HG03060 (cell line): ENCODE measurements at regions not wholly inside any gene's neighbourhood (a gene's known extent, or its start where the extent isn't known, plus 50 kb on each side); places are given as distances from the start of the nearest gene placed in this dataset.

Source experiments
- ATAC-seq: cut with Tn5 transposase; IDR thresholded peaks from one replicate; pipeline ENCODE4 v1.9.1; 2021; ENCODE audit warnings: low read depth, moderate number of reproducible peaks; ENCODE audit not compliant: unreplicated experiment

- no peak for ATAC-seq
Observed at GRCh38 chr4:181559637-181560036, 683.6 kb upstream of the TENM3 start.

DNA sequence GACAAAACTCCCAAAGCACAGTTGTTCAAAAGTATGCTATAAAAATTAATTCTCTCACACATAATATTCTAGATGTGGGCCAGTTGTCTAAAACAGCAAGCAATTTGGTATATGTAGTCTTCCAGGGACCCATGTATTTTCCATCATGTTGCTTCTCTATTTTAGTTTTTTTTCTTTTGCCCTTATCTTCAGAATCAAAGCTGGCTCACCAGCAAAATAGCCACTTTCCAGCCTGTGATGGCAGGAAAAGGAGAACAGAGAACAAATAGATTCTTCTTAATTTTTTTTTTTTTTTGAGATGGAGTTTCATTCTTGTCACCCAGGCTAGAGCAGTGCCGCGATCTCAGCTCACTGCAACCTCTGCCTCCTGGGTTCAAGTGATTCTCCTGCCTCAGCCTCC is 680.8 kb upstream of the TENM3 start:
- no peak for ATAC-seq

GRCh38 chr4:181564625-181565024 is 678.6 kb upstream of the TENM3 start:
- no peak for ATAC-seq

DNA sequence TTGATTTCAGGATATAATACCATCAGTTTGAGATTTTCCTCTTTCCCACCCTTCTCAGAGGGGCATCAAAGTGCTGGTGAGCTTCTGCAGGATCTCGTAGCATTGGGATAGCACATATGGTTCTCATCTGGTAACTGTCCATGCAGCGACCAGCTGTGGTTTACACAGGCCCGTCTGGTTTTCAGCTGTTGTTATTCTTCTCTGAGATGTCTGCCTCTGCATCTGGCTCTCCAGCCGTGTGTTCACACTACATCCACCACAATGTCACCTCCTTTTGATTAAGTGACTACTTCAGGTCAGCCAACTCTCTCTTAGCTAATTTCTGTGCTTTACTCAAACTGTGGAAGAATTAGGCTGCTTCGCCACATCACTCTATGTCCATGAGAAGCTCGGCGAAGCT is 676.7 kb upstream of the TENM3 start:
- ATAC-seq = no peak

DNA sequence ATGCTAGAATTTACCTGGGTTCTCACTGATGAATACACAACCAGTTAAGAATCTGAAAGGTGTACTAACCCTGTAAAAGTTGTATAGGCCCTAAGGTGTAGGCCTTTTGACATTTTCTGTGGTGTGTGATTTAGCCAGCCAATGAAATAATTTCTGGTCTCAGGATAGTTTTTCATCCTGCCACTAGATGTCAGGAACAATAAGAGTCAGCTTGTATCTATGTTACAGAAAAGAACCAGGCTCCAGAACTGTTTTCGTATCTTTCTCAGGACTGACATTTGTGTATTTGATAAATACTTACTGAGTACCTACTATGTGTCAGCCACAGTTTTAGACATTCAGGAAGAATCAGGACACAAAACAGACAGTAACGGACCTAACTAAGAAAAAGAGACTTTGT is 673.6 kb upstream of the TENM3 start:
- peak; percentile 94 for ATAC-seq

DNA sequence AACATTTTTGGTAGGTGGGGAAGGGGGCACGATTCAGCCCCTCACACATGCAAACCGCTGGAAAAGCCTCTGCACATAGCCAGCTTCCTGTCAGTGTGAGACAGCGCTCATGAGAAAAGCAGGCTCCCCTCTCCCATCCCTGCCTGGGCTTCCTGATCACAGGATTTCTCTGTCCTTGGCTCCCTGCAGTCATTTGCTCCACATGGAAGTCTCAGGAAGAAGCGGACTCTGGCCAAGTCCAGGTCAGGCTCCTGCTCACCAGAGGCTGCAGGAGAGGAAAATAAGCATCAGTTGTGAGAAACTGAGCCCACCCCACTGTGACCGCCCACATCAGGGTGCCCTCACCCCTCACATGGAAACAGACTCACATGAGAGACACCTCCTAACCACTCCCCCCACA is 664.3 kb upstream of the TENM3 start:
- ATAC-seq = no peak

DNA sequence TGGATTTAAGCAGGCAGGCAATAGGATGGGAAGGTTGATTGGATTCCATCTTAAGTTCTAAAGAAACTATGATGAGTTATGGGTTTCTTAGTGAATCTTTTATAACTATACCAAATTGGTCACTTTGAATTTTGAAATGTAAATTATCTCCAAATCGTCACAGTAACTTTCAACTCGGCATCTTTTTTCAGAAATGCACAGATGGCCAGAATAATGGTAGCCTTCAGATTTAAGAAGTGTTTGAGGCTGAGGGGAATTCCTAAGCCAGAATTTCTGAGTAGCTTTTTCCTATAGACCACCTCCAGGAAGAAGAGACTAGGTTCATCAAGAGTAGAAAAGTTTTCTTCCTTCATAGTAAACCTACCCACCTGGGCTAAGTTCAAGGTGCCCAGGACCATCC is 663.7 kb upstream of the TENM3 start:
- no peak for ATAC-seq

GRCh38 chr4:181581983-181582382 is 661.2 kb upstream of the TENM3 start:
- no peak for ATAC-seq

GRCh38 chr4:181582595-181582994 is 660.6 kb upstream of the TENM3 start:
- ATAC-seq = no peak

DNA sequence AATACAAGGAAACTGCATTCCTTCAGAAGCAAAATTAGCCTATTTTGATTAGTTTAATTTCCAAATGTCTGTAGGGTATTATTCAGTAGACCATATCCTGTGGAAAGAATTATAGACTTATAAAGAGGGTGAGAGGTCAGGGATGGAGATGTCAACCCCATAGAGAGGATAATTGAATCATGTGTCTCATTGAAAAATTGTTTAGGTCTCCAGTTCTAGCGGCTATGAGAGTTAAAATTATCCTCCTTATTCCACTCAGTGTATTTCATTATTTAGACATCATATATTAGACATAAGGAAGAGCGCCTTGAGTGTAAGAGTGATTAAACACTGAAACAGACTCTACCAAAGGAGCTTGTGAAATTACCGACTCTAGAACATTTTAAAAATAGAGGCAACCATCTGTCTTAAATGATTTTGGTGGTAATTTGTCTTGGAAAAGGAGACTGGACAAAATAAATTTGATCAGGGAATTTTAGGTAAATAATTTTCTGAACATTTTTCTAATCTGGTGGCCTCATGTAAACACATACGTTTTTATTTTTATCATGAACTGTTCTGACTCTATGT is 654.4 kb upstream of the TENM3 start:
- ATAC-seq = no peak

DNA sequence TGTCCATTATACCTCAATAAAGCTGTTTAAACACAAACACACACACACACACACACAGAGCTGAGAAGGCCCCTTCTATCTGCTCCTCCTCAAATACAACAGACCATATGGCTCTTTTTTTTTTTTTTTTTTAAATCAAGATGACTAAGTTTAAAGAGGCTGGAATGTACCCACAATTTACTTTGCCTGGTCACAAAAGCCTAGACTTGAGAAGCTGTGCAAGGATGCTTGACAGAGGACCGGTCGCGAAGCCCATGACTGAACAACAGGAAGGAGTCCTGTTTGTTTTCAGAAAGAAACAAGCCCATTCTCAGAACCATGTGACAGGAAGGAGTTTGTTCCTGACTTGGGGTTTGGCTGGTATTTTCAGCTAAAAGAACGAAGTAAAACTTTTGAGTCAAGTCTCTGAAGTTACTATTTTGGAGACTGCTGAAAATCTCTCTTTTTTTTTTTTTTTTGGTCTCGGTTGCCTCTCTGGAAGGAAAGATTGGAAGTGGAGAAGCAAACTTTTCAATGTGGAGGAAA is 650.9 kb upstream of the TENM3 start:
- ATAC-seq = no peak

DNA sequence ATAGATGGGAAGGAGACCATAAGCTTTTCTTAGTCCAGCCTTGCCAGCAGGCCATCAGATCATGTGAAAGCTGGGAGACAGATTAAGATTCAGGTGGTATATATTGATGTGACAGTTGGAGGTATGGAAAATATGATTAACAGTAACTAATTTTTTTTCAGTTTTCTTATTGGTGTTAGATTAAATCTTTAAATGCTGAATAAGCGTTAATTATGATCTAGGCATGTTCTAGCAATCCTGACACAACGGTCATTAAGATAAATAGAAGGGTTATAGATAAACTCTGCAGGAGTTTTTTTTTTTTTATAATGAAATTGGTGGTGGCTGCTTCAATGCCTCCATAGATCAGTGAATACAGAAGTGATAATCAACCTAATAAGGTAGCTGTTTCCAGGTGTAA is 649.5 kb upstream of the TENM3 start:
- ATAC-seq = no peak

GRCh38 chr4:181594188-181594587 is 649.0 kb upstream of the TENM3 start:
- ATAC-seq = no peak

DNA sequence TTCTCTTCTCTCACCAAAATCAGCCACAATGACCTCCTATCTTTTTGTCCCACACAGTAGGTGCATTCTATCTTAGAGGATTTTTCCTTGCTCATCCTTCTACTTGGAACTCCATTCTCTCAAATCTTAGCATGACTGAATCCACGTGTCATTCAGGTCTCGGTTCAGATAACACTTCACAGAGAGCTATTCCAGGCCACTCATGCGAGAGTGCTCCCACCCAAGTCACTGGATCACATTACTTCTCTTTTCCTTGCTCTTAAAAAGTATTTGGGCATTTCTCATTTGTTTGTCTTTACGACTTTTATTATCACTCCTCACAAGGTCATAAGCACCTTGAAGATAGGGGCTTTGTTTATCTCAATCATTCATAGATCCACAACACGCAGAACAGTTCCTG is 647.5 kb upstream of the TENM3 start:
- no peak for ATAC-seq

DNA sequence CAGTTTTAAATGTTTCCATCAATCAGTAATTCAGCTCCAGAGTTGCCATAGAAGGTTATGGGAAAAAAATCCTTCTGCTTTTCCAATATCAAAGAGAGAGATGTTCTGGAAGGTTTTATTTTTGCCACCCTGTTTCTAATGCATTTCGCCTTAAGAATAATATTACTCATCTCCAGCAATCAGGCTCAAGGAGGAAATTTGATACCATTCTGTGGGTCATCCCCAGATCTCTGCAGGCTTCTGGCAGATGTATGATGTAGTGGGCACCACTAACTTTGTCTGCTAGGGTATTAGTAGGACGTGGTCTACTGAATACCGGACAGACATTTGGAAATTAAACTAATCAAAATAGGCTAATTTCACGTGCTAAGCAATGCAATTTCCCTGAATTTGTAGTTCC is 645.4 kb upstream of the TENM3 start:
- ATAC-seq = no peak

DNA sequence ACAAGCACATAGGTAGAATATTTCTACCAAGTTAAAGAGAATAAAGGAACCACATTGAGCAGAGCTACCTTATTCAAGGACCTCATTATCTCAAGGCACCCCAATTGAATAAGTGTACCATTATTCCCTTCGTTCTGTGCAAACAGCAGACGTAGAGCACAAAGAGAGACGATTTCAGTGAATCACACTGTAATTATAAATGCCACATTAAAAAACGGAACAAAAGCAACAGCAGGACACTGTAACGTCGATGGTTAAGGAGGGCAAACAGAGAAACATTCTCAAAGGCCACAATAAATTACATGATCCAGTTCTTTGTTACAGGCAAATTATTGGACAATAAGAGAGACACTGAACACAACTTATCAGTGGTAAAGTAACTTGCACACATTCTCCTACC is 644.1 kb upstream of the TENM3 start:
- no peak for ATAC-seq

- ATAC-seq = no peak
Observed at GRCh38 chr4:181601103-181601502, 642.1 kb upstream of the TENM3 start.

DNA sequence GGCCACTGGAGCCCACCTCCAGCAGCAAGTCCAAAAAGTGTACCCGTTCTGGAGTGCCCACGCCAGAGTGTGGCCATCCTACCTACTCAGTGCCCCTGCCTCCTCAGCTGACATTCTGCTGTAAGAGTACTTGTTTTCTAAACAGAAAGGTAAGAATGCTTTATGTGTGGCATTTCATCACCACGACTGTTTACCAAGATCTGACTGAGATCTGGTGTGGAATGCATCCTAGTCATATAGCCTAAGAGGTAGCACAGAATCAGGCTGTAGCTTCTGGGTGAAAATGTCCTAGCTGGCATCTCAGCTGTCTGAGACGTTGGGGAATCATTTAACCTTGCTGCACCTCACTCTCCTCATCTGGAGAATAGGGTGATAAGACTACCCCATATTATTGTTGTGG is 638.7 kb upstream of the TENM3 start:
- ATAC-seq = no peak

GRCh38 chr4:181606300-181606699 is 636.9 kb upstream of the TENM3 start:
- ATAC-seq = no peak

GRCh38 chr4:181608181-181608580 is 635.0 kb upstream of the TENM3 start:
- ATAC-seq = no peak

- ATAC-seq = no peak
Observed at GRCh38 chr4:181611033-181611711, 632.0 kb upstream of the TENM3 start.

DNA sequence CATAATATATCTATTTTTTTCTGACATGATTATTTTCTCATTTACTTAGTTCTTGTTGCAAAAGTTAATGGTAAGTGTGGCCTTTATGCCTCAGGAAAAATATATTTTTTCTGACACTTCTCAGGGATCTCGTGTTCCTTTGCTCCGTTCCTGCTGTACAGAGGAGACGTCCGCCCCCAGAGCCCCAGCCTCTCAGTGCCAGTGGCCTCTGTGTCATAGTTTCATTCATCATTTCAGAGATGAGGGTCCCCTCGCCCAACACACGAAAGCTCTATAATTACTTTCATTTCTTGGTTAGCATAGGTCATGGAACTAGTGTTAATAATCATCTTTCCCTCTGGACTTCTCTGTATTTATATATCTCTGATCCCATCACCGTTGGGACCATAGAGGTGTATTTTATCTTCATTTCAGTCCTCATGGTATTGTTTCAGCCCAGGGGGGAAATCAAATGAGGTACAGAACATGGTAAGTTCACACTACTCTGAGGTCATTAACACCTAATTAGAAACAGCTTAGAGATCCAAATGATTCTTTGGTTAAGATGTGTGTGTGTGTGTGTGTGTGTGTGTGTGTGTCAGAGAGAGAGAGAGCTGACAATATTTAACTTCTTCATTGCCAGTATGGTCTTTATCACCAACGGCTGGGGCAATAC is 631.1 kb upstream of the TENM3 start:
- ATAC-seq = no peak
